GM21529 (cell line): ENCODE measurements at regions not wholly inside any gene's neighbourhood (a gene's known extent, or its start where the extent isn't known, plus 50 kb on each side); places are given as distances from the start of the nearest gene placed in this dataset.
"Not testable (repeated sequence)": the region's sequence is repeated elsewhere in the genome, so short reads cannot be mapped to it uniquely, and the experiment has no call there.

Source experiments
- ATAC-seq: cut with Tn5 transposase; IDR thresholded peaks from one replicate; pipeline ENCODE4 v1.9.1; 2021; ENCODE audit not compliant: unreplicated experiment

DNA sequence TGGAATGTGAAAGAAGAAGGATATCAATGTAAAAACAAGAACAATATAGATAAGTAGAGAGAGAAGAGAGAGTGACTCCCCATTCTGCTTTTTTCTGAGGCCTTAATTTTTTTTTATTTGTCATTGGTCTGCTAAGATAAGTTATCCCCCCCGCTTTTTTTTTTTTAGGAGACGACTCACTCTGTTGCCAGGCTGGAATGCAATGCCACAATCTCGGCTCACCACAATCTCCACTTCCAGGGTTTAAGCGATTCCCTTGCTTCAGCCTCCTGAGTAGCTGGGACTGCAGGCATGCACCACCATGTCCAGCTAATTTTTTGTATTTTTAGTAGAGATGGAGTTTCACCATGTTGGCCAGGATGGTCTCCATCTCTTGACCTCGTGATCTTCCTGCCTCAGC is 677.0 kb downstream of the MAFB start:
- not testable (repeated sequence) for ATAC-seq

DNA sequence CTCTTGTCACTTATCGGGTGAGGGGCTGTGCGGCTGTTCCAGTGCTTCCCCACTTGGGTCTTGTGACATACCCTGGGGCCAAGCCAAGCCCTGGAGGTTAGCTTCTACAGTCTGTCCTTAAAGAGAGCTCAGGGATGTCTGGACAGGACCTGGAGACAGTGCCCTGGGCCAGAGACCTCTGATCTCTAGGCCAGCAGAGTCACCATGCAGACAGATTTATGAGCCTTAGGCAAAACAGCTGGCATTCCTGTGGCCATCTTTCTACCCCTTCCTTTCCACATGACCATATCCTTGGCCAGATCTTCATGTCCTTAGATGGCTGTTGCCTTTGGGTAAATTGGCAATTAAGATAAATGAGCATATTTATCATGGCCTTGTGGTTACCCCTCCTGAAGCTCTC is 678.6 kb downstream of the MAFB start:
- ATAC-seq: no peak

DNA sequence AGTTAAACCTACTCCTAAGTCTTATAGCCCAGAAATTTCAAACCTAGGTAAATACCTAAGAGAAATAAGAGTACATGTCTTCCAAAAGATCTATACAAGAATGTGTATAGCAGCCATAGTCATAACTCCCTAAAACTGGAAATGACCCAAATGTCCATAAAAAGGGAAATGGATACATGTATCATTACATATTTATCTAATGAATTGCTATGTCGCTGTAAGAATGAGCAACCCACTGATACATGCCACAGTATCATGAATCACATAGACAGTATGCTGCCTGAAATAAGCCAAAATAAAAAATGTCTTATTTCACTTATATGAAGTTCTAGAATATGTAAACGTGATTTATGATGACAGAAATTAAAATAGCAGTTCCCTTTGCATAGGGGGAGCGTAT is 679.5 kb downstream of the MAFB start:
- ATAC-seq: no peak

DNA sequence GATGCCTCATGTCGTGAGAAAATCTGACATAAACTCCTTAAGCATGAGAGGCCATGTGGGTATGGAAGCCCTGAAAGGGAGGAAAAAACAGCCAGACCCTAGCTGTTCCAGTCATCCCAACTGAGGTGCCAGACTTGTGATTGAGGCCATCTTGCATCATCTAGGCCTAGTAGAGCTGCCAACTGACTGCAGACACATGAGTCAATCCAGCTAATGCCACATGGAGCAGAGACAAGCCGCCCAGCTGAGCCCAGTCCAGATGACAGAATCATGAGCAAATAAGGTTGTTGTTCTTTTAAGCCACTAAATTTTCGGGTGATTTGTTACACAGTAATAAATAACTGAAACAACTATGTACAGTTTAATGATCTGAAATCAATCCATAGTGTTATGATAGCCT is 680.9 kb downstream of the MAFB start:
- no peak for ATAC-seq

DNA sequence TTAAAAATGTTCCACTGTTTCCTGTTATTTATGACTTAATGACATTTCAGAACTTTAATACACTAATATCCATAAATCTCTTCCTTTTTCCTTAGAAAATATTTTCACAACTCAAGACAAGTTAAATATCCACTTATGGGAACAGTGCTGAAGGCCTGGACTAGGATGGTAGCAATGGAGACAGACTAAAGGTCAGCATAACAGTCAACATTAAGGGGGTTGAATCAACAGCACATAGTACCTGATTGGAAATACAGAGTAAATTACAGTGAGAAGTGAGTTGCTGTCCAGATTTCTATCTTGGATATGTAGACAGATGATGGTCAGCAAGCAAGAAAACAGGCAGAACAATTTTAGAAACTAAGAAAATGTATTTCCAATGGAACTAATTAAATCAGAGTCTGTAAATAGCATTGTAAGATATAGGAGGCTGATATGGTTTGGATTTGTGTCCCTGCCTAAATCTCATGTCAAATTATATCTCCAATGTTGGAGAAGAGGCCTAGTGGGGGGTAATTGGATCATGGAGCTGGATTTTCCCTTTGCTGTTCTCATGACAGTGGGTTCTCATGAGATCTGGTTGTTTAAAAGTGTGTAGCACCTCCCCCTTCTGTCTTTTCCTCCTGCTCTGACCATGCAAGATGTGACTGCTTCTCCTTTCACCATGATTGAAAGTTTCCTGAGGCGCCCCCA is 682.7 kb downstream of the MAFB start:
- no peak for ATAC-seq

DNA sequence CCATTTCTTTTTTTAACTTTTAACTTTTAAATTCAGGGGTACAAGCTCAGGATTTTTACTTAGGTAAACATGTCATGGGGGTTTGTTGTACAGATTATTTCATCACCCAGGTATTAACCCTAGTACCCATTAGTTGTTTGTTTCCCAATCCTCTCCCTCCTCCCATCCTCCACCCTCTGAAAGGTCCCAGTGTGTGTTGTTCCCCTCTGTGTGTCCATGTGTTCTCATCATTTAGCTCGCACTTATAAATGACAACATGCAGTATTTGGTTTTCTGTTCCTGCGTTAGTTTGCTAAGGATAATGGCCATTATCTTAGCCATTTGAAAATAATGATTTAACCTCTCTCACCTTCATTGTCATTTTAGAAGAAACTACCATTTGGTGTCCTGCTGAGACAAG is 684.9 kb downstream of the MAFB start:
- not testable (repeated sequence) for ATAC-seq

GRCh38 chr20:39993742-39994141 is 695.3 kb downstream of the MAFB start:
- no peak for ATAC-seq

GRCh38 chr20:39990692-39991091 is 698.3 kb downstream of the MAFB start:
- ATAC-seq: no peak

DNA sequence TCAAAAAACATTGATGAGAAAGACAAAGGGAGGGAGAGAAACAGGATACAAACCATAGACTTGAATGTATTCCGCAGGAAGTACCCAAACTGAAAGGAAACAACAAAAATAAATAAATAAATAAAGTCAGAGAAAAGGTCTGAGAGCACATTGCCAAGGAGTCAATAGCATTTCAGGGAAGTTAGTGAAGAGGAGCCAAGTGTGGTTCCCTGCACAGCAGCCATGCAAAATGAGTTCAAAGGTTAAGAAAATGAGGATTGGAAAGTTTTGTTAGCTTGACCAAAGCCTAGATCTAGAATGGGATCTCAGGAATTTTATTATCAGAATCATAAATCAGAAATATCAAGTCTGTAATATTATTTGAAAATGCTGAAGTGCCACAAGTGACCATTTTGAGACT is 700.0 kb downstream of the MAFB start:
- ATAC-seq: no peak

DNA sequence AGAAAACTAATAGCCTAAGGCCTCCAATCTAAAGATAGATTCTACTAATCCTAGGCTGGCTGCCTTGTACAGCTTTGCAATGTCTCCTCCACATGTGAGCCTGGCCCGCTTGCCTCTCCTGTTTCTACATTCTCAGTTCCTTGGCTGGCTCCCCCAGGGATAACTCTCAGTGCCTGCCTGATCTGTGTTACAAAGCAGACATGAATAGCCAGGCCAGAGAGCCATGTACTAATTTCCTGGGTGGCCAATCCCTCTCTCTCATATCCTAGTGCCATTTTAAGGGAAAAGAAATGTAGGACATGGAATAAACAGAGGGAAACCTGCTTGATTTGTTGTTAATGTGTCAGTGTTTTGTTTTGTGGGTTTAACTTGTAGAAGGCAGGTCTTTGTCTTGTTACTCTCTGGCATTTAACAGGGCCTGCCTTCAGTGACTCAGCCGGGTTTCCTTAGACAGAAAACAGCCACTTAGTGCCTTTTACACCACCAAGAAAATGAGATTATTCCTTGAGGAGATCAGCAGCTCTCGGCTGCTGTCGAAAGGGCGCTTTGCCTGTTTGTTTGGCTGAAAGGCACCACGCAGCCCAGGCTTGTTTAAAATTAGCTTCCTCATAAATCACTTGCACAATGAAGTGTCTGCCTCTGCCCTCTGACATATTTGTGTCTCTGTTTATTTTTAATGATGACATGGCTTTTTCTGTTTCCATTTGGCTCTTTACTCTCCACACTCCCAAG is 702.7 kb downstream of the MAFB start:
- no peak for ATAC-seq

GRCh38 chr20:39985271-39985827 is 703.7 kb downstream of the MAFB start:
- ATAC-seq: no peak

DNA sequence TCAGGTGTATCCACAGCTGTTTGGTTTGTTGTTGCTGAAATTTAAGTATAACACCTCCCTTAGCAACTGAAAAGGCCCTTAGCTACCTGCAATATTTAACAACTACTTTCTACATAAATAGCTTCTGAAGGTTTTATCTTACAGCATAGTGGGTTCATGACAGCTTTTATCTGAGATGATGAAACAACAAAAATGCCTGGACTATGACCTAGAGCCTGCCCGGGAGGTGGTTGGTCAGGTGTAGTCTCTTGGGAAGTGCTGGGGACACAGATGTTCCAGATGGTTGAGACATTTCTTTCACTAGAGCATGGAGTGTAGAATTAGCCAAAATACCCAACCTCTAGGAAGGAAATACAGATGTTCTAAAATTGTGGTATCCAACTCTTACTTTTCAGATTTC is 705.4 kb downstream of the MAFB start:
- no peak for ATAC-seq

DNA sequence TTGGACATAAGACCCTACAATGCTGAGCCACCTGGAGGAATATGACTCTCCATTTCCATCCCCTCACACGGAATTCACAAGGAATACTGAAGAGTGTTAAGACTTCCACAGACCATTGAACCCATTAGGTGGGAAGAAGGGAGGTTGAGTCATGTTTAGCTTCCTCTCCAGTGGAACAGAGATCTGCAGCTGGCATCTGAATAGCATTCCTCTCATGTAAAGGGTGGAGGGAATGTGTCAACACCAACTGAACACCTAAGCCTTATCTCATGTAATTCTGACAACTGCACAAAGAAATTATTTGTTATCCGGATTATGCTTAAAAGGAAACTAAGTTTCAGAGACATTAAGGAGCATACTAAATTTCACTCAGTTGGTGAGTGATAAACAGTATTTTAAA is 705.9 kb downstream of the MAFB start:
- ATAC-seq: no peak

- ATAC-seq: no peak
Observed at GRCh38 chr20:39974966-39975501, 714.0 kb downstream of the MAFB start.

- ATAC-seq: no peak
Observed at GRCh38 chr20:39968495-39968894, 720.5 kb downstream of the MAFB start.

DNA sequence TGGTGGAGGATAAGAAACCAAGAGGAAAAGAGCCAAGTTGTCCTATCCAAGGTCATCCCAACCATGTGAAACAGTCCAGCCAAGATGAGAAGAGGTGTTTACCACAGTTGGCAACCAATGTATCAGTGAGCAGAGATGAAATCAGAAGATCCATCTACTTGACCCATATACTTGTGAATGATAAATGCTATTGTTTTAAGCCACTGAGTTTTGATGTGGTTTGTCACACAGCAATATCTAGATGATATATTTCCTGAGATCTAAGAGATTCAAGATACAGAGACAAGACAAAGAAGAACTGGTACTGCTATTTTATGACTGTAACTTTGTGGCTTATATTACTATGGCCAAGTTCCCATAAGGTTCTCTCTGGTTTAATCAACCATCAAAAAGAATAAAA is 721.2 kb downstream of the MAFB start:
- no peak for ATAC-seq

DNA sequence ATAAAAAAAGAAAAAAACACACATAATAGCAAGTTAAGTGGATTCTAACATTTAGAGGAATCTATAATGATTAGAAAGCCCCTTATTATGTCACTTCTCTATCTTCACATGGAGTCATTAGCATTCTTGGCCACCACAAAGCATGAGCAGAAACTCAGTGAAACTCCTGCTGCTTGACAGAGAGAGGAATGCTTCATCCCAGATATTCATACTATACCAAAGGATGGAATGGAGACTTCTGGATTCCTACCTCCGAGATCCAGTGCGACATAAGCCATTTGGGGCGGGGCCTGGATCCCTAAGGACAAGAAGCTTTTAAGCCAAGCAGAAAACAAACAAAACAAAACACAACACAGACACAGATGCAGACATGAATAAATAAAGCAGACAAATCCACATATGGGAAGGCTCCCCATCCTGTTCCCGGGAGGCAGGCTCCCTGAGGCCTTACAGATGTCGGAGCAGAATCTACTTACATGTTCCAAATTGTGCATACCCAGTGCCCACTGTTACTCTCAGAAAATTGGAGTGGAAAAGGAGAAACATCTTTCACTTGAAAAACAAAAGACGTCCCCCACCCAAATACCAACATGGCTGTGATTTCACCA is 727.3 kb downstream of the MAFB start:
- ATAC-seq: no peak

DNA sequence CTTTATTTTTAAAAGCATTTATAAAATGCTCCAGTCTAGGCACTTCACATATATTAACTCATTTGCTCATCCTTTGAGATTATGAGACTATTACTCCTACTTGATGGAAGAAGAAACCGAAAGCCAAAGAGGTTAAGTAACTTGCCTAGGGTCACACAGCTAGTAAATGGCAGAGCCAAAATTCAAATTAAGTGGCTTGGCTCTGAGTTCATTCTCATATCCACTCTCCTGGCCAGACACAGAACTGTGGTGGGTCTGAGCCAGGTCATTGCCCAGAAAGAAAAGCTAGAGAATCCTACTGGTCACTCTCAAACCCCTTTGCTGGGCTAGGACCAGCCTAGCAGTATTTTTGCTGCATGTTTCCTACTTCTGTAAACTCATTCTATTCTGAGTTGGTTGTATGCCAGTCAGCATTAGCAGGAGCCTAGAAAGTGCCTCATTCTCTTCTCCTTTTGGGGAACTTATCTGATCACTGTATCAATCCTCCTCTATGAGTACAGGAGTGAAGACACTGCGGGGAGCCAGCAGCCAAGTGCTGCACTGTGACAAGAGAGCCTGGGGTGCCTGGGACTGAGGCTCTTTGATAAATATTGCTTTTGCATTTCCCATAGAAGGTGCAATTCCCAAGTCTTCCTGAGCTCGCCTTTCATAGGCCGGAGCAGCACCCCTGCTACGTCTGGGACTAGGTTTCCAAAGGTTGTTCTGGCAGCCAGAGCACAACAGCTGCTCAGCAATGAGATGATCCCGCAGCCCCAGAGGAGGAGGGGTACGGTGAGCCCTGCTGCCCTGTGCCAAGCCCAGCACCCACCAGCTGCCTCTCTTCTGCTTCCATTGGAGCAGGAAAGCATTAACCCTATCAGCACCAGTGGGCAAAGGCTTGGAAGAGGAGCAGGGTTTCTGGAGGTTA is 728.3 kb downstream of the MAFB start:
- ATAC-seq: no peak

- not testable (repeated sequence) for ATAC-seq
Observed at GRCh38 chr20:39957911-39958310, 731.1 kb downstream of the MAFB start.

- no peak for ATAC-seq
Observed at GRCh38 chr20:39954621-39955020, 734.4 kb downstream of the MAFB start.

DNA sequence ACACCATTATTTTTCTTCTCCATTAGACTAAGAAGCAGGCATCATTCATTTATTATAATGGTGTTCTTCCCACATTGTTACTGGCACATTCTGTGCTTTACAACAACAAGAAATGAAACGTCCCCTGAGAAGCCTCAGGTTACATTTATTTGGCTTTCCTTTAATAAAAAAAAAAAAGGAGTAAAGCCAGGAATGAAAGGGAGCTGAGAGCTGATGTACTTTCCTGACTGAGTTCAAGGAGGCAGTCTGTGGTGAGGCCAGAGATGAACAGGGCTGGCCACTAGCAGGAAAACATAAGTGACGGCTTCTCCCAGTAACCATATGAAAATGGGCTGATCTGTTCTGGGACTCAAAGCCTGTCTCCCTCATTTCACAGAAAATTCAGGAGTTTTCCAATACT is 742.1 kb downstream of the MAFB start:
- ATAC-seq: no peak
